ENCODE measurements at regions not wholly inside any gene's neighbourhood (a gene's known extent, or its start where the extent isn't known, plus 50 kb on each side); places are given as distances from the start of the nearest gene placed in this dataset.
"Not testable (repeated sequence)": the region's sequence is repeated elsewhere in the genome, so short reads cannot be mapped to it uniquely, and the experiment has no call there.

DNA sequence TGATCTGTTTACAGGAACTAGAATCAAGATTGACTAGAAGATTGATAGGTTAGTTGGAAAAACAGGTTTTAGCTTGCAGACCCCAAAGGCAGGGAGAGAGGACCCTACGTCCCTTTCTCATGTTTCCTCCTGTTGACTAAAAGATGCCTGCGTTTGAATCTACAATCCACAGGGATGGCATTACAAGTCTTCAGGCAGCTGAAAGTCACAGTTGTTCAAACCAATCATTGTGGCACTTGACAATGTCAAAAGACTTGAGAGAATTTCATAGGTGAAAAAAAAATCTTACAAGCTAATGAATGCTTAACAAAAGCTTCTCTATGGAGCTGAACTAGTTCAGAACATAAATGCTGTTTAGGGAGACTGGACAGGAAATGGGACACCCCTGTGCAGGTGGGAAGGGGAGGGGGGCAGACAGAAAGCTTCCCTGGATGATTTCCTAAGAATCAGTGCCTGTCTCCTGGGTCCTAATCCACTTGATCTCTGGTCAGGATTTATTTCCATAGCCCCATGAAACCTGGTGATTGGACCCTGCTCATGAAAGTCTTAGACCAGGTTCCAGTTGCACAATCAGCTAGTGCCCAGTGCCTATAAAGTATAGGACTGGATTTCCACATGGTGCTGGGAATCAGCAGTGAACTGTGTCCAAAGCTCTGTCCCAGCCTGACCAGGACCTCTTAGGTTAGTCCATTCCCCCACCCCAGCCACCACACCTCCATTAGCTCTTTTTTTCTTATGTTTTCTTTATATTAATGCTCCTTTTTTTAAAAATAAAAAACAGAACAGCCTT is 91.6 kb upstream of the BCAR3 start:
- no peak for DNase-seq (ENCODE audit: low spot score)

- DNase-seq (ENCODE audit: low spot score), result no peak
Measured at GRCh38 chr1:93771843-93772242, 90.2 kb upstream of the BCAR3 start.

- DNase-seq (ENCODE audit: low spot score), result no peak
Measured at GRCh38 chr1:93770640-93771039, 89.0 kb upstream of the BCAR3 start.

DNA sequence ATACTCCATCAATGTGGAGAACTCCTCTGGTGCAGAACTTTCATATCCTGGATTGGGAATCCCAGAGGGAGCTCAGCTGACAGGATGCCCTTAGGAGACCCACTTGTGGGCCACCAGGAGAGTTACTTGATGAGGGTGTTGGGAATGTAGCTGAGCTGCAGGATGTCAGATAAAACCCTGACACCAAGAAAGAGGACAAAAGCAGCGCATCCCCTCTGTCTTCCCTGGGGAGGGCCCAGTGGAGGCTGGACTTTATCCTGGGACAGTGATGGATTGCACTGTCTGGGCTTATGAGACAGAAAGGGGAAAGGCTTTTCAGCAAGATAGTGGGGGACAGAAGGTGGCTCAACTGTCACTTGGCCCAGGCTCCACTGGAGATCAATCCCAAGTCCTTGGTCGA is 88.1 kb upstream of the BCAR3 start:
- no peak for DNase-seq (ENCODE audit: low spot score)

GRCh38 chr1:93768380-93768863 is 86.8 kb upstream of the BCAR3 start:
- DNase-seq (ENCODE audit: low spot score), result no peak

- DNase-seq (ENCODE audit: low spot score), result no peak
Measured at GRCh38 chr1:93766451-93766850, 84.8 kb upstream of the BCAR3 start.

- DNase-seq (ENCODE audit: low spot score), result no peak
Measured at GRCh38 chr1:93765099-93765498, 83.5 kb upstream of the BCAR3 start.

GRCh38 chr1:93764366-93764750 is 82.7 kb upstream of the BCAR3 start:
- DNase-seq (ENCODE audit: low spot score), result no peak

- no peak for DNase-seq (ENCODE audit: low spot score)
Measured at GRCh38 chr1:93763704-93764365, 82.2 kb upstream of the BCAR3 start.

DNA sequence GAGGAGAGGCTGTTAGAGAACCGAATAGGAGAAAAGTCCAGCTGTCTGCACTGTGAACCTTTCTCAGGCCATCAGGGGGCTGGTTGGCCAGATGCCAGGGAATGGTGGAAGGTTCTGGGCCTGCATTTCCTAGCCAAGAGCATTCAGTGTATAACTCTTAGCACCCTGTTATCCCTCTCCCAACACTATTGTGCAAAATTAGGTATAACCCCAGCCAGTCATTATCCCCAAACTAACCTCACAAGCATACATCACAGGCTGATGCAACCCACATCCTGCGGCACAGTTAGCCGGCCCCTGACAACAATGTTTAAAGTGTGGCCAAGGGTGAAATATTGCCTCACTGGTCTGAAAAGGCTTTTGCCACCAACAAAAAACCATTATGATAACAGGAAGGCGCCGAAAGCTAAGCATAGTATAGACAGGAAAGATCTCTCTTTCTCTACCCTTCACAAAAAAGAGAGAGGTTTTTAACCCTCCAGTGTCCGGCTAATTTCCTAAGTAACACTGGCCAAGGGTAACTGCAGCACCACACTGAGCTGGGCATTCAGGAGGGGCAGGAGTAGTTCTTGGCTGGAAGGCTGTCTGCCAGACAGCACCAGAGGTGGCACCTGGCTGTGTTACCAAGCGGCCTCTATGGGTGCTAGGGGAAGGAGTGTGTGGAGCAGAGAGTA is 77.3 kb upstream of the BCAR3 start:
- no peak for DNase-seq (ENCODE audit: low spot score)

DNA sequence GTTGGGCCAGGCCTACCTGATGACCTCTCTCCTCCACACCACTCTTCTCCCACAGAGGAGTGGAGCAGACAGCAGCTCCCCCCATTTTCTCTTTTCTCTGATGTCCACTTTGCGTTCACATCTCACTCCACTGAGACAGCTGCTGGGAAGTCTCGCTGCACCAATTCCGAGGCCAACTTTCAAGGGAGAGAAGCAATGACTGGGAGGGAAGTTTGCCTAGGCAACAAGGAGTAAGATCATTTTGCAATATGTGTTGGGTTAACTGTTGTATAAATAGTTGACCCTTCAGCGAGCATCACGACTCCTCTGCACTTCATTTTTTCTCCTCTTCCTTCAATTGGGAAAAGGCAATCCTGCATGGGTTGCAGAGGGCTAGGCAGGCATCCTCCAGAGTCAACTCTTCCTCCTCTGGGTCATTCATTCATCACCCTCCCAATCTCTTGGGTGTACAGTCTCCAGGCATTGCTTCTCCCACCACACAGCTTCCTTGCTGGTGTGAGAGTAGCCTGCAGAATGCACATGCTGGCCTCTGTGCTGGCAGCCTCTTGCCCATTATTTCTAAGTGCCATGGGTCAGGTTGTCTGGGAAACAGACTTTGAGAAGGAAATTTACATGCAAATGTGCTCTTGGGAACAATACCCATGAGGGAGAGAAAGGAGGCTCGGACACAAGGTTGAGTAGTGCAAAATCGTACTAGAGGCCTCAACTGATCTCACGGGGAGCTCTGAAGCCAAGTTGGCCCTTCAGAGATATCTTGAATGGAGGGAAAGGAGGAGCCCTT is 75.8 kb upstream of the BCAR3 start:
- no peak for DNase-seq (ENCODE audit: low spot score)

- no peak for DNase-seq (ENCODE audit: low spot score)
Measured at GRCh38 chr1:93756657-93757056, 75.0 kb upstream of the BCAR3 start.

- not testable (repeated sequence) for DNase-seq (ENCODE audit: low spot score)
Measured at GRCh38 chr1:93755251-93755715, 73.6 kb upstream of the BCAR3 start.

DNA sequence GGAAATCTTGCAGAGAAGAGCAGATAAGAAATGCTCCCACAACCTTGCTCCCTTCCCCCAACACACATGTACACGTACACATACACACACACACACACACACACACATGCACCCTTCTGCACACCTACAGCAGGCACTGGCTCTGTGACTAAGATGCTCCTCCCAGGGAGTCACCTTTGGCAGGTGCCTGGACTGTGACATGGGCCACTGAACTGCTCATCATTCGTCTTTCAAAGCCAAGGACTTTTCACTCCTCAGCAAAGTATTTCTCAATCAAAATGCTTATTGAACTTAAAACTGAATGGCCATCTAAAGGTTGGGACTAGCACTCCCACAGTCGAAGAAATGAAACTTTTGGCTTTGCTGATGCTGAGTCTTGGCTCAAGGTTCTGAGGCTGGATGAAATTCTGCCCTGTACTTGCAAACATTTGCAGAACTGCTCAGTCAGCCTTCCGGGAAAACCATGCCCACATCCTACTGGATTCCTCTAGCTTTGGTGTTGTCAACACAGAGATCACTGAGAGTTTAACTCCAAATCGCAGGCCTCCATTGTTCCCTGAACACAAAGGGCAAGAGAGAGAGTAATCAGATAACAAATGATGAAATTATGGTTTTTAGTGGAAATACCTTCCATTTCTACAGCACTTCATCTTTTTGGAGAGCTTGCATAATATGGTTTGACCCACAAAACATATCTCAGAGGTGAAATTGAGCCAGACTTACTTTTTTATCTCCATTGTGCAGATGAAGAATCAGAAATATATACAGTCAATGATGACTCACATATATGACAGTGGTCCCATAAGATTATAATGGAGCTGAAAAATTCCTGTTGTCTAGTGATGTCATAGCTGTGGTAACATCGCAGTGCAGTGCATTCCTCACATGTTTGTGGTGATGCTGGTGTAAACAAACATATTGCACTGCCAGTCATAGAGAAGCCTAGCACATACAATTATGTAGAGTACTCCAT is 72.4 kb upstream of the BCAR3 start:
- no peak for DNase-seq (ENCODE audit: low spot score)

- DNase-seq (ENCODE audit: low spot score), result no peak
Measured at GRCh38 chr1:93751377-93752250, 70.0 kb upstream of the BCAR3 start.

DNA sequence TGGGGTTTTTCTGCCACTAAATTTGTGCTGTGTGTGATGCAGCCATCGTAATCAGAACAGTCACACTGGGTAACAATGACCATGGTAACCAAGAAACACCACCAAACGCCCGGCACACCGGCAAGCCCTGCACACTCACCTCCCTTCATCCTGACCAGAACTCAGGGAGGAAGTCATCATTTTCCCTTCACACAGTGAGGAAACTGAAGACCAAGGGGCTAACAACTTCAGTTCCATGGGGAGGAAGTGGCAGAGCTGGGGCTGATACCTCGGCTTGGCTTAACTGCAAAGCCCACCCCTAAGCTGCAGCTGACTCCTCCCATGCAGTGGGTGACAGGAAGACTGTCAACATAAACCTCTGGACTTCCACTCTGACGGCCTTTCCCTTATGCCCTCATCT is 69.3 kb upstream of the BCAR3 start:
- DNase-seq (ENCODE audit: low spot score), result no peak

GRCh38 chr1:93749894-93750301 is 68.3 kb upstream of the BCAR3 start:
- DNase-seq (ENCODE audit: low spot score), result no peak

GRCh38 chr1:93749487-93749886 is 67.8 kb upstream of the BCAR3 start:
- DNase-seq (ENCODE audit: low spot score), result no peak

- DNase-seq (ENCODE audit: low spot score), result no peak
Measured at GRCh38 chr1:93746021-93746812, 64.6 kb upstream of the BCAR3 start.
